GM12865 (cell line): ENCODE measurements at regions not wholly inside any gene's neighbourhood (a gene's known extent, or its start where the extent isn't known, plus 50 kb on each side); places are given as distances from the start of the nearest gene placed in this dataset.
A peak's percentile ranks its signal among the peaks of the same experiment; 100 is the strongest.
"Not testable (repeated sequence)": the region's sequence is repeated elsewhere in the genome, so short reads cannot be mapped to it uniquely, and the experiment has no call there.

Experiments
- DNase-seq: peaks from one replicate; pipeline ENCODE4 v3.0.0; 2010; ENCODE audit warnings: low read depth
- H3K4me3 ChIP-seq: 2 replicates; pipeline ENCODE4 v1.5.1; 2011; ENCODE audit warnings: mild to moderate bottlenecking, low read depth, low read length, control low read depth
- TF ChIP-seq, protein P1 (sequence below): IDR thresholded peaks from 2 replicates; pipeline ENCODE4 v1.5.1; 2011; ENCODE audit warnings: low read length, control low read depth, low read depth, inconsistent platforms; ENCODE audit not compliant: insufficient read depth; ENCODE audit errors: missing control alignments

DNA sequence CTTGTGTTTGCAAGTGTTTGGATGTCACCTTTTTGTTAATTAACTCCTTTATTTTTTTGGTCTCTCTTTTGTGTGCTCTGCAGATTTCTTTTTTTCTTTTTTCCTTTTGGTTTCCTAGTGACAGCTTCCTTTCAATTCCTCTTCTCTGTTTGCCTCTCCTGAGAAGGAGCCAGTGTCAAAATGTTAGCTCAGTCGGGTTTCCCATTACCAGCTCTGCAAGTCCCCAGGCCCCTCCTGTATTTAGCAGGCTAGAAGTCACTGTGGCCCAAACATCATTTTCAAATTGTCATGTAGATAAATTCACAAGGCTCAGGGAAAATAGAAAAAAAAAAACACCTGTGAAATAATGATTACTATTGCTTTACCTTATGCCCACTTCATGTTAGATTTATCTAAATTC, 1621.6 kb downstream of the CDH8 start:
- DNase-seq, result no peak
- H3K4me3 ChIP-seq, result no peak overlapping the region
- TF ChIP-seq, protein P1, sequence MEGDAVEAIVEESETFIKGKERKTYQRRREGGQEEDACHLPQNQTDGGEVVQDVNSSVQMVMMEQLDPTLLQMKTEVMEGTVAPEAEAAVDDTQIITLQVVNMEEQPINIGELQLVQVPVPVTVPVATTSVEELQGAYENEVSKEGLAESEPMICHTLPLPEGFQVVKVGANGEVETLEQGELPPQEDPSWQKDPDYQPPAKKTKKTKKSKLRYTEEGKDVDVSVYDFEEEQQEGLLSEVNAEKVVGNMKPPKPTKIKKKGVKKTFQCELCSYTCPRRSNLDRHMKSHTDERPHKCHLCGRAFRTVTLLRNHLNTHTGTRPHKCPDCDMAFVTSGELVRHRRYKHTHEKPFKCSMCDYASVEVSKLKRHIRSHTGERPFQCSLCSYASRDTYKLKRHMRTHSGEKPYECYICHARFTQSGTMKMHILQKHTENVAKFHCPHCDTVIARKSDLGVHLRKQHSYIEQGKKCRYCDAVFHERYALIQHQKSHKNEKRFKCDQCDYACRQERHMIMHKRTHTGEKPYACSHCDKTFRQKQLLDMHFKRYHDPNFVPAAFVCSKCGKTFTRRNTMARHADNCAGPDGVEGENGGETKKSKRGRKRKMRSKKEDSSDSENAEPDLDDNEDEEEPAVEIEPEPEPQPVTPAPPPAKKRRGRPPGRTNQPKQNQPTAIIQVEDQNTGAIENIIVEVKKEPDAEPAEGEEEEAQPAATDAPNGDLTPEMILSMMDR, result no peak

DNA sequence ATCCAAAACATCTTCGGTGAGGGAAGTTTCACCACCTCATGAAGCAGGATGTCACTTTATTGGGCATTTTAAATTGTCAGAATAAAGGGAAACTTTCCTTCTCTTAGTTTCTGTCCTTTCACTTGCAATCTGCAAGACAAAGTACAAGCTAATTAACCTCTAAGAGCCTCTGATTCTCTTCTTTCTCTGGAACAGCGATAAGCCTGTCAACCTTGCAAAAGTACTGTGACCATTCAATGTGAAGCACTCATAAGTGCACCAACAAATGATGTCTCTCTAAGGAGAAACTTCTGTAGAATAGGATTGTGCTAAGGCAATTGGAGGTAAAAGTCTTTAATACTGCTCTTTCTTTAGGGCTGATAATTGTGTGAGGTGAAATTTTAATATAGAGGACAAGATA, 1622.3 kb downstream of the CDH8 start:
- DNase-seq, result no peak
- TF ChIP-seq, protein P1, result no peak
- H3K4me3 ChIP-seq, result no peak overlapping the region

DNA sequence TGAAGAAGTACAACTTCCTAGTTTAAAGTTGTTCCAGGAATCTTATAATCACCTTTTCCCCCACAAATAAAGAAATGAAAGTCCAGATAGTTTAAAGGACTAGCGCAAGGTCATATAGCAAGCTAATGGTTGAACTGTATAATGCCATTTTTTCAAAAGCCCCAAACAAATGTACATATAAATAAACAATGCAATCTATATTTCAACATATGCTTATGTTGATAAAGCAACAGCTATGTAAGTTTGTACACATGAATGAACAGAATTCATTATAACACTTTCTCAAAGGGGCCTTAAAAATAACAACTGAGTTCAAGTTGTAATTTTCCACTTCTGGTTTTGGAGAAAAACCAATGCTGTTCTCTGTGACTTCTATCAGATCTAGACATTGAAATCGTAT, 1628.6 kb downstream of the CDH8 start:
- no peak overlapping the region for H3K4me3 ChIP-seq
- DNase-seq, result no peak
- TF ChIP-seq, protein P1, result no peak

DNA sequence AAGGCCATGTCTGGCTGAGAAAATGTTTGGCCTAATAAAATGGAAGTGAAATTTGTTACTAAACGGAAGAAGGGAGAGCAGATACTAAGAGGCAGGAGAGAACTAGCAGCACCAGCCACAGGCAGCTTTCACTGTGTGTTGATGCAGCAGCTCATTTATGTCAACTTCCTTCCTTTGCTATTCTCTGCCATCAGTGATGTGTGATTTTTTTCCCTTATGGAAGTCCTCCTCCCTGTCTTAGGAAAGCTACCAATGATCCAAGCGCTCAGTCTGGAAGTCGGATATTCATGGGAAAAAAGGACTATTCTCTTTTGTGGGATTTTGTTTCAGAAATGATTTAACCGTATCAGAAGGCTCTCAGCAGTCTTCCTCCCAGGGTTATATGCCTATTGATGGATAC, 1629.2 kb downstream of the CDH8 start:
- H3K4me3 ChIP-seq, result no peak overlapping the region
- TF ChIP-seq, protein P1, result no peak
- no peak for DNase-seq

DNA sequence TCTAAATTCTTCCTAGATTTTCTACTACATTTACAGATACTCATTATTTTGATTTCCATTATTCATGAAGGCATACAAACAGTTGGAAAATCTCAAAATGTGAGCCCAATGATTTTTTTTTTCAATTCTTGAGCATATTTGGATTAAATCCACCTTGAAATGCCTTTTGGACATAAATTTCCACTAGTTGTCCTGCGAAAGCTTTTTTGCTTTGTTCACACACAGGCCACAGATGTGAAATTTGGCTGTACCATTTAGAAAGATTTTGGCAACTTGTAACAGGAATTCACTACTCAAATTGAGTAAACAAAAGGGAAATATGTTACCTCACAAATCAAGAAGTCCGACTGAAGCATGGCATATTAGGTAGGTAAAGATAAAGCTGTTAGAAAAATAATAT, 1631.0 kb downstream of the CDH8 start:
- no peak overlapping the region for H3K4me3 ChIP-seq
- TF ChIP-seq, protein P1, result no peak
- no peak for DNase-seq

DNA sequence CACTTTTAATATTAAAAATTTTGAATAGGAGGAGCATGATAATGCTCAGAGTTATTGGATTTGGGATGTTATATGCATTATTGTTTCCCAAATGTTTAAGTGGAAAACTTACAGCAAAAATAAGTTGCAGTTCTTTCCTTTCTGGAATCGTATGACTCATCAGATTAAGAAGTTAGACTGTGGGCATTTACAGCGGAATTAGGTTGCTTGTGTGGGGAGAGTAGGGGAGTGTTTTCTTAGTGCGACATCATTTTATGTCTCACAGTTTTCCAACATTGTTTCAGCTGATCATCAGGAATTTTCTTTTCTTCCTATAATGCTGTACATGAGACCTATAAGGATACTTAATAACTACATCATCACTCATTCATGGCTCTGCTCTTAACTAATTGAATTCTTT, 1631.8 kb downstream of the CDH8 start:
- TF ChIP-seq, protein P1, result no peak
- no peak for DNase-seq
- no peak overlapping the region for H3K4me3 ChIP-seq

DNA sequence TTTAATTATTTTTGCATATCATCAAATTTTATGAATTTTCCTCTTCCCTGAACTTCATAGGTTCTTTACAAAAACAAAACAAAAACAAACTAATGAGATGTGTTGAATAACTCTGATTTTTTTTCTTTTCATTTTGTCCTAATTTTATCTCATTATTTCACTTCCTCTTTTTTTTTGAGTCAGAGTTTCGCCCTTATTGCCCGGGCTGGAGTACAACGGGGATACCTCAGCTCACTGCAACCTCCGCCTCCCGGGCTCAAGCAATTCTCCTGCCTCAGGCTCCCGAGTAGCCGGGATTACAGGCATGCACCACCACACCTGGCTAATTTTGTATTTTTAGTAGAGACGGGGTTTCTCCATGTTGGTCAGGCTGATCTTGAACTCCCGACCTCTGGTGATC, 1633.3 kb downstream of the CDH8 start:
- DNase-seq, result peak; percentile 23
- not testable (repeated sequence) for H3K4me3 ChIP-seq

DNA sequence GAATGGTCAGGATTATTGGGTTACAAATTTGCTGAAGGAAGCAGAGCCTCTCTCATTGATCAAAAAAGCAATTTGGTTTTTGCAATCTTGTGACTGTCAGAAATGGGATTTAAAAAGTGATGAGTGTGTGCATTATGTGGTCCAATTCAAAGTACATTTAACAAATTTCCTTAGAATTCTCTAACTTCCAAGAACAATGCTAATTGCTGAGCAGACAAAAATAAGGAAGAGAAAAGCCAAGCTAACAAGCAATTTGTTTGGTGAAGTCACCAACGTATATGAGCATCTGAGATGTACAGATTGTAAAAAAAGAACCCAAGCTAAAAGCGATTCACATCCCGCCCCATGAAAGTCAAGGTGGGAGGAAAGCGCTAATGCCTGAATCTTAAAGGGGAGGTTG, 1643.9 kb downstream of the CDH8 start:
- TF ChIP-seq, protein P1, result no peak
- no peak for DNase-seq
- H3K4me3 ChIP-seq, result no peak overlapping the region
